GM23338 (cell line): ENCODE measurements at regions not wholly inside any gene's neighbourhood (a gene's known extent, or its start where the extent isn't known, plus 50 kb on each side); places are given as distances from the start of the nearest gene placed in this dataset.

Experiments
- ATAC-seq: fragments of 200-7000 bp; cut with Tn5 transposase; 3 replicates; pipeline ENCODE4 v1.9.1; 2020
- DNase-seq: peaks from one replicate; pipeline ENCODE4 v3.0.0-alpha.2; 2015; ENCODE audit warnings: low spot score
- H2AFZ ChIP-seq: fragments of 200-600 bp; sonication (generic); 2 replicates; pipeline ENCODE4 v1.8.0; 2016; ENCODE audit warnings: antibody characterized with exemption, mild to moderate bottlenecking, moderate library complexity
- H3F3A ChIP-seq: fragments of 200-600 bp; sonication (generic); replicated peaks from 2 replicates; pipeline ENCODE4 v1.8.0; 2017; ENCODE audit warnings: antibody characterized with exemption, mixed run types, low read depth
- H3K27ac ChIP-seq: fragments of 200-600 bp; sonication (generic); 2 replicates; pipeline ENCODE4 v1.6.1; 2016; ENCODE audit warnings: low read depth
- H3K27me3 ChIP-seq: fragments of 200-600 bp; sonication (generic); 2 replicates; pipeline ENCODE4 v1.8.0; 2016; ENCODE audit warnings: mild to moderate bottlenecking, mixed run types, moderate library complexity; ENCODE audit not compliant: insufficient read depth
- H3K36me3 ChIP-seq: fragments of 200-600 bp; sonication (generic); 2 replicates; pipeline ENCODE4 v1.8.0; 2016; ENCODE audit warnings: mild to moderate bottlenecking; ENCODE audit not compliant: insufficient read depth
- H3K4me1 ChIP-seq: fragments of 200-600 bp; sonication (generic); 2 replicates; pipeline ENCODE4 v1.8.0; 2016; ENCODE audit warnings: mild to moderate bottlenecking, moderate library complexity; ENCODE audit not compliant: insufficient read depth
- H3K4me2 ChIP-seq: fragments of 200-600 bp; sonication (generic); 2 replicates; pipeline ENCODE4 v1.7.1; 2017; ENCODE audit warnings: mixed run types
- H3K4me3 ChIP-seq: fragments of 200-600 bp; sonication (generic); 2 replicates; pipeline ENCODE4 v1.6.1; 2016; ENCODE audit warnings: mixed run types
- H3K79me2 ChIP-seq: fragments of 200-600 bp; sonication (generic); replicated peaks from 2 replicates; pipeline ENCODE4 v1.8.0; 2017; ENCODE audit warnings: mild to moderate bottlenecking; ENCODE audit not compliant: insufficient read depth
- H3K9me2 ChIP-seq: fragments of 200-600 bp; sonication (generic); 2 replicates; pipeline ENCODE4 v1.8.0; 2017; ENCODE audit not compliant: insufficient read depth
- H4K20me1 ChIP-seq: fragments of 200-600 bp; sonication (generic); replicated peaks from 2 replicates; pipeline ENCODE4 v1.8.0; 2017; ENCODE audit warnings: mild to moderate bottlenecking; ENCODE audit not compliant: insufficient read depth
- H3K27ac Mint-ChIP-seq: 2 replicates; pipeline ENCODE4 v1.8.0; 2020; ENCODE audit warnings: inconsistent platforms, mild to moderate bottlenecking, moderate library complexity, mixed read lengths
- H3K27me3 Mint-ChIP-seq: 3 replicates; pipeline ENCODE4 v1.8.0; 2022; ENCODE audit warnings: low read depth, mild to moderate bottlenecking, moderate library complexity, mixed read lengths, inconsistent platforms; ENCODE audit not compliant: insufficient read depth, poor library complexity
- H3K36me3 Mint-ChIP-seq: 3 replicates; pipeline ENCODE4 v1.8.0; 2021; ENCODE audit warnings: low read depth, mild to moderate bottlenecking, inconsistent platforms, moderate library complexity, mixed read lengths
- H3K4me1 Mint-ChIP-seq: 3 replicates; pipeline ENCODE4 v1.8.0; 2020; ENCODE audit warnings: mild to moderate bottlenecking, inconsistent platforms, mixed read lengths
- H3K4me3 Mint-ChIP-seq: 3 replicates; pipeline ENCODE4 v1.8.0; 2021; ENCODE audit warnings: moderate library complexity, mild to moderate bottlenecking, inconsistent platforms, mixed read lengths
- H3K9me3 Mint-ChIP-seq: 3 replicates; pipeline ENCODE4 v1.8.0; 2020; ENCODE audit warnings: moderate library complexity, mild to moderate bottlenecking, inconsistent platforms, mixed read lengths
- CREB1 ChIP-seq: fragments of 250-450 bp; sonication (Bioruptor Pico); IDR thresholded peaks from 2 replicates; pipeline ENCODE4 v1.5.0; 2020; ENCODE audit warnings: low read depth, mild to moderate bottlenecking, moderate library complexity
- ETS1 ChIP-seq: IDR thresholded peaks from 2 replicates; pipeline ENCODE4 v1.6.1; 2016; ENCODE audit warnings: antibody characterized with exemption
- EZH2 ChIP-seq: fragments of 200-600 bp; sonication (generic); IDR thresholded peaks from one replicate; pipeline ENCODE4 v1.8.0; 2017; ENCODE audit warnings: antibody characterized with exemption, mild to moderate bottlenecking, low read depth; ENCODE audit not compliant: unreplicated experiment
- EZH2phosphoT487 ChIP-seq: fragments of 200-600 bp; sonication (generic); IDR thresholded peaks from one replicate; pipeline ENCODE4 v1.8.1; 2018; ENCODE audit warnings: antibody characterized with exemption; ENCODE audit not compliant: unreplicated experiment
- JUNB ChIP-seq: IDR thresholded peaks from one replicate; pipeline ENCODE4 v1.6.1; 2016; ENCODE audit warnings: antibody characterized with exemption; ENCODE audit not compliant: unreplicated experiment
- NANOG ChIP-seq: IDR thresholded peaks from 2 replicates; pipeline ENCODE4 v1.6.1; 2016; ENCODE audit warnings: antibody characterized with exemption, borderline replicate concordance
- POLR2AphosphoS5 ChIP-seq: IDR thresholded peaks from 2 replicates; pipeline ENCODE4 v1.6.1; 2016; ENCODE audit warnings: antibody characterized with exemption, low read depth
- REST ChIP-seq: IDR thresholded peaks from one replicate; pipeline ENCODE4 v1.6.1; 2018; ENCODE audit warnings: antibody characterized with exemption; ENCODE audit not compliant: unreplicated experiment
- STAT1 ChIP-seq: IDR thresholded peaks from one replicate; pipeline ENCODE4 v1.6.1; 2016; ENCODE audit warnings: antibody characterized with exemption; ENCODE audit not compliant: unreplicated experiment
- ZNF114 ChIP-seq: fragments of 250-450 bp; sonication (Bioruptor Pico); IDR thresholded peaks from 2 replicates; pipeline ENCODE4 v1.5.0; 2020; ENCODE audit warnings: mild to moderate bottlenecking, moderate library complexity
- ZNF331 ChIP-seq: fragments of 250-450 bp; sonication (Bioruptor Pico); IDR thresholded peaks from 2 replicates; pipeline ENCODE4 v1.5.0; 2020; ENCODE audit warnings: low read depth, mild to moderate bottlenecking, moderate library complexity
- TF ChIP-seq, protein P1 (sequence below): fragments of 250-450 bp; sonication (Bioruptor Pico); IDR thresholded peaks from 2 replicates; pipeline ENCODE4 v1.5.0; 2020; ENCODE audit warnings: mild to moderate bottlenecking, moderate library complexity
- TF ChIP-seq, protein P2 (sequence below), 2 experiments: fragments of 200-600 bp in 1 of 2; sonication (generic) in 1 of 2; conservative IDR thresholded peaks; 2 replicates each; pipeline versions ENCODE4 v1.5.1 to v1.6.1; 2016 to 2017; ENCODE audit warnings: antibody characterized with exemption in 2 of 2, low read depth in 2 of 2, mild to moderate bottlenecking in 2 of 2, moderate library complexity in 1 of 2

- no peaks in the 10 kb centered on the region for H3K79me2 ChIP-seq
- H3K9me3 Mint-ChIP-seq, result peaks cover 10% of the 10 kb centered on the region
- H3K4me3 ChIP-seq, result no peak overlapping the region
- peaks cover 2% of the 10 kb centered on the region for H3K27me3 Mint-ChIP-seq
- no peak for TF ChIP-seq POLR2AphosphoS5
- no peak for TF ChIP-seq ETS1
- no peak for TF ChIP-seq ZNF114 (CRISPR knock-in tag)
- TF ChIP-seq, protein P1, sequence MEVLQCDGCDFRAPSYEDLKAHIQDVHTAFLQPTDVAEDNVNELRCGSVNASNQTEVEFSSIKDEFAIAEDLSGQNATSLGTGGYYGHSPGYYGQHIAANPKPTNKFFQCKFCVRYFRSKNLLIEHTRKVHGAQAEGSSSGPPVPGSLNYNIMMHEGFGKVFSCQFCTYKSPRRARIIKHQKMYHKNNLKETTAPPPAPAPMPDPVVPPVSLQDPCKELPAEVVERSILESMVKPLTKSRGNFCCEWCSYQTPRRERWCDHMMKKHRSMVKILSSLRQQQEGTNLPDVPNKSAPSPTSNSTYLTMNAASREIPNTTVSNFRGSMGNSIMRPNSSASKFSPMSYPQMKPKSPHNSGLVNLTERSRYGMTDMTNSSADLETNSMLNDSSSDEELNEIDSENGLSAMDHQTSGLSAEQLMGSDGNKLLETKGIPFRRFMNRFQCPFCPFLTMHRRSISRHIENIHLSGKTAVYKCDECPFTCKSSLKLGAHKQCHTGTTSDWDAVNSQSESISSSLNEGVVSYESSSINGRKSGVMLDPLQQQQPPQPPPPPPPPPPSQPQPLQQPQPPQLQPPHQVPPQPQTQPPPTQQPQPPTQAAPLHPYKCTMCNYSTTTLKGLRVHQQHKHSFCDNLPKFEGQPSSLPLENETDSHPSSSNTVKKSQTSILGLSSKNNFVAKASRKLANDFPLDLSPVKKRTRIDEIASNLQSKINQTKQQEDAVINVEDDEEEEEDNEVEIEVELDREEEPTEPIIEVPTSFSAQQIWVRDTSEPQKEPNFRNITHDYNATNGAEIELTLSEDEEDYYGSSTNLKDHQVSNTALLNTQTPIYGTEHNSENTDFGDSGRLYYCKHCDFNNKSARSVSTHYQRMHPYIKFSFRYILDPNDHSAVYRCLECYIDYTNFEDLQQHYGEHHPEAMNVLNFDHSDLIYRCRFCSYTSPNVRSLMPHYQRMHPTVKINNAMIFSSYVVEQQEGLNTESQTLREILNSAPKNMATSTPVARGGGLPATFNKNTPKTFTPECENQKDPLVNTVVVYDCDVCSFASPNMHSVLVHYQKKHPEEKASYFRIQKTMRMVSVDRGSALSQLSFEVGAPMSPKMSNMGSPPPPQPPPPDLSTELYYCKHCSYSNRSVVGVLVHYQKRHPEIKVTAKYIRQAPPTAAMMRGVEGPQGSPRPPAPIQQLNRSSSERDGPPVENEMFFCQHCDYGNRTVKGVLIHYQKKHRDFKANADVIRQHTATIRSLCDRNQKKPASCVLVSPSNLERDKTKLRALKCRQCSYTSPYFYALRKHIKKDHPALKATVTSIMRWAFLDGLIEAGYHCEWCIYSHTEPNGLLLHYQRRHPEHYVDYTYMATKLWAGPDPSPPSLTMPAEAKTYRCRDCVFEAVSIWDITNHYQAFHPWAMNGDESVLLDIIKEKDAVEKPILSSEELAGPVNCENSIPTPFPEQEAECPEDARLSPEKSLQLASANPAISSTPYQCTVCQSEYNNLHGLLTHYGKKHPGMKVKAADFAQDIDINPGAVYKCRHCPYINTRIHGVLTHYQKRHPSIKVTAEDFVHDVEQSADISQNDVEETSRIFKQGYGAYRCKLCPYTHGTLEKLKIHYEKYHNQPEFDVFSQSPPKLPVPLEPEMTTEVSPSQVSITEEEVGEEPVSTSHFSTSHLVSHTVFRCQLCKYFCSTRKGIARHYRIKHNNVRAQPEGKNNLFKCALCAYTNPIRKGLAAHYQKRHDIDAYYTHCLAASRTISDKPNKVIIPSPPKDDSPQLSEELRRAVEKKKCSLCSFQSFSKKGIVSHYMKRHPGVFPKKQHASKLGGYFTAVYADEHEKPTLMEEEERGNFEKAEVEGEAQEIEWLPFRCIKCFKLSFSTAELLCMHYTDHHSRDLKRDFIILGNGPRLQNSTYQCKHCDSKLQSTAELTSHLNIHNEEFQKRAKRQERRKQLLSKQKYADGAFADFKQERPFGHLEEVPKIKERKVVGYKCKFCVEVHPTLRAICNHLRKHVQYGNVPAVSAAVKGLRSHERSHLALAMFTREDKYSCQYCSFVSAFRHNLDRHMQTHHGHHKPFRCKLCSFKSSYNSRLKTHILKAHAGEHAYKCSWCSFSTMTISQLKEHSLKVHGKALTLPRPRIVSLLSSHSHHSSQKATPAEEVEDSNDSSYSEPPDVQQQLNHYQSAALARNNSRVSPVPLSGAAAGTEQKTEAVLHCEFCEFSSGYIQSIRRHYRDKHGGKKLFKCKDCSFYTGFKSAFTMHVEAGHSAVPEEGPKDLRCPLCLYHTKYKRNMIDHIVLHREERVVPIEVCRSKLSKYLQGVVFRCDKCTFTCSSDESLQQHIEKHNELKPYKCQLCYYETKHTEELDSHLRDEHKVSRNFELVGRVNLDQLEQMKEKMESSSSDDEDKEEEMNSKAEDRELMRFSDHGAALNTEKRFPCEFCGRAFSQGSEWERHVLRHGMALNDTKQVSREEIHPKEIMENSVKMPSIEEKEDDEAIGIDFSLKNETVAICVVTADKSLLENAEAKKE (CRISPR knock-in tag), result no peak
- TF ChIP-seq, protein P2, sequence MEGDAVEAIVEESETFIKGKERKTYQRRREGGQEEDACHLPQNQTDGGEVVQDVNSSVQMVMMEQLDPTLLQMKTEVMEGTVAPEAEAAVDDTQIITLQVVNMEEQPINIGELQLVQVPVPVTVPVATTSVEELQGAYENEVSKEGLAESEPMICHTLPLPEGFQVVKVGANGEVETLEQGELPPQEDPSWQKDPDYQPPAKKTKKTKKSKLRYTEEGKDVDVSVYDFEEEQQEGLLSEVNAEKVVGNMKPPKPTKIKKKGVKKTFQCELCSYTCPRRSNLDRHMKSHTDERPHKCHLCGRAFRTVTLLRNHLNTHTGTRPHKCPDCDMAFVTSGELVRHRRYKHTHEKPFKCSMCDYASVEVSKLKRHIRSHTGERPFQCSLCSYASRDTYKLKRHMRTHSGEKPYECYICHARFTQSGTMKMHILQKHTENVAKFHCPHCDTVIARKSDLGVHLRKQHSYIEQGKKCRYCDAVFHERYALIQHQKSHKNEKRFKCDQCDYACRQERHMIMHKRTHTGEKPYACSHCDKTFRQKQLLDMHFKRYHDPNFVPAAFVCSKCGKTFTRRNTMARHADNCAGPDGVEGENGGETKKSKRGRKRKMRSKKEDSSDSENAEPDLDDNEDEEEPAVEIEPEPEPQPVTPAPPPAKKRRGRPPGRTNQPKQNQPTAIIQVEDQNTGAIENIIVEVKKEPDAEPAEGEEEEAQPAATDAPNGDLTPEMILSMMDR (conservative IDR thresholded peaks at IDR 0.05; ENCODE audit: low read depth in 2 of 2), result no peak
- TF ChIP-seq JUNB, result no peak
- no peak for TF ChIP-seq CREB1 (CRISPR knock-in tag)
- TF ChIP-seq EZH2, result no peak
- no peak for TF ChIP-seq REST
- no peak for TF ChIP-seq EZH2phosphoT487
- TF ChIP-seq NANOG, result no peak
- no peak for TF ChIP-seq ZNF331 (CRISPR knock-in tag)
- no peak for TF ChIP-seq STAT1
- ATAC-seq (no peak), DNase-seq (no peak)
- H3K36me3 ChIP-seq, result no peaks in the 10 kb centered on the region
- no peak overlapping the region for H3K4me2 ChIP-seq
- no peaks in the 10 kb centered on the region for H3K4me1 ChIP-seq
- no peak overlapping the region for H3K27ac ChIP-seq
- H3K27ac Mint-ChIP-seq, result no peak overlapping the region
- no peaks in the 10 kb centered on the region for H3F3A ChIP-seq
- H2AFZ ChIP-seq, result no peak overlapping the region
- no peaks in the 10 kb centered on the region; the same call in 2 of the 3 replicates for H3K4me1 Mint-ChIP-seq
- H3K4me3 Mint-ChIP-seq, result no peak overlapping the region
- 0 out of 2 replicates have a peak, but pooled peaks cover 5% of the 10 kb centered on the region for H3K9me2 ChIP-seq
- no peaks in the 10 kb centered on the region for H4K20me1 ChIP-seq
- H3K36me3 Mint-ChIP-seq, result no peaks in the 10 kb centered on the region; the same call in 2 of the 3 replicates
- no peaks in the 10 kb centered on the region for H3K27me3 ChIP-seq
Measured at GRCh38 chr10:10778959-10779358, 238.7 kb upstream of the CELF2 start.
